ENCODE measurements at regions not wholly inside any gene's neighbourhood (a gene's known extent, or its start where the extent isn't known, plus 50 kb on each side); places are given as distances from the start of the nearest gene placed in this dataset.

- H3K27ac ChIP-seq = no peak overlapping the region
- no peaks in the 10 kb centered on the region for H3K9me3 ChIP-seq
- H3K4me3 ChIP-seq = no peak overlapping the region
- H3K4me1 ChIP-seq = no peaks in the 10 kb centered on the region
- DNase-seq (ENCODE audit: low spot score in 2 of 2) = no peak
- no peak for TF ChIP-seq POLR2AphosphoS5 (IDR thresholded peaks at IDR 0.05)
- no peak for TF ChIP-seq POLR2A (IDR thresholded peaks at IDR 0.05)
- TF ChIP-seq, protein P1, sequence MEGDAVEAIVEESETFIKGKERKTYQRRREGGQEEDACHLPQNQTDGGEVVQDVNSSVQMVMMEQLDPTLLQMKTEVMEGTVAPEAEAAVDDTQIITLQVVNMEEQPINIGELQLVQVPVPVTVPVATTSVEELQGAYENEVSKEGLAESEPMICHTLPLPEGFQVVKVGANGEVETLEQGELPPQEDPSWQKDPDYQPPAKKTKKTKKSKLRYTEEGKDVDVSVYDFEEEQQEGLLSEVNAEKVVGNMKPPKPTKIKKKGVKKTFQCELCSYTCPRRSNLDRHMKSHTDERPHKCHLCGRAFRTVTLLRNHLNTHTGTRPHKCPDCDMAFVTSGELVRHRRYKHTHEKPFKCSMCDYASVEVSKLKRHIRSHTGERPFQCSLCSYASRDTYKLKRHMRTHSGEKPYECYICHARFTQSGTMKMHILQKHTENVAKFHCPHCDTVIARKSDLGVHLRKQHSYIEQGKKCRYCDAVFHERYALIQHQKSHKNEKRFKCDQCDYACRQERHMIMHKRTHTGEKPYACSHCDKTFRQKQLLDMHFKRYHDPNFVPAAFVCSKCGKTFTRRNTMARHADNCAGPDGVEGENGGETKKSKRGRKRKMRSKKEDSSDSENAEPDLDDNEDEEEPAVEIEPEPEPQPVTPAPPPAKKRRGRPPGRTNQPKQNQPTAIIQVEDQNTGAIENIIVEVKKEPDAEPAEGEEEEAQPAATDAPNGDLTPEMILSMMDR (IDR thresholded peaks at IDR 0.05) = no peak
- TF ChIP-seq EP300 (IDR thresholded peaks at IDR 0.05) = no peak
- H3K27me3 ChIP-seq = no peaks in the 10 kb centered on the region
- H3K36me3 ChIP-seq = no peaks in the 10 kb centered on the region
These were observed 60.1 kb upstream of the ELOVL5 start for GRCh38 chr6:53408826-53409225.

DNA sequence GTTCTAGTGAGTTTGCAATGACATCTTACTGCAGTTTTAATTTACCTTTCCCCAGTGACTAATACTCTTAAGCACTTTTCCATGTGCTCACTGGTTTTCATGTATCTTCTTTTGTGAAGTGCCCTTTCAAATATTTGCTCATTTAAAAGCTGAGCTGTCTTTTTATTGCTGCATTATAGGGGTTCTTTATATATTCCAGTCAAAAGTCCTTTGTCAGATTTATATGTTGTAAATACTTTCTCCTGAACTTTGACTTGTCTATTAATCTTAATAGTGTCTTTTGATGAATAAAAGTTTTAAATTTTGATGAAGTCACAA lies 50.2 kb upstream of the ELOVL5 start:
- Histone ChIP-seq H3K4me3 (no peak overlapping the region), H3K36me3 (no peaks in the 10 kb centered on the region), H3K4me1 (no peaks in the 10 kb centered on the region), H3K9me3 (no peaks in the 10 kb centered on the region), H3K27me3 (no peaks in the 10 kb centered on the region), H3K27ac (no peak overlapping the region)
- TF ChIP-seq POLR2AphosphoS5 (IDR thresholded peaks at IDR 0.05) = no peak
- TF ChIP-seq, protein P1 (IDR thresholded peaks at IDR 0.05) = no peak
- TF ChIP-seq POLR2A (IDR thresholded peaks at IDR 0.05) = no peak
- no peak for TF ChIP-seq EP300 (IDR thresholded peaks at IDR 0.05)
- DNase-seq (ENCODE audit: low spot score in 2 of 2) = no peak

DNA sequence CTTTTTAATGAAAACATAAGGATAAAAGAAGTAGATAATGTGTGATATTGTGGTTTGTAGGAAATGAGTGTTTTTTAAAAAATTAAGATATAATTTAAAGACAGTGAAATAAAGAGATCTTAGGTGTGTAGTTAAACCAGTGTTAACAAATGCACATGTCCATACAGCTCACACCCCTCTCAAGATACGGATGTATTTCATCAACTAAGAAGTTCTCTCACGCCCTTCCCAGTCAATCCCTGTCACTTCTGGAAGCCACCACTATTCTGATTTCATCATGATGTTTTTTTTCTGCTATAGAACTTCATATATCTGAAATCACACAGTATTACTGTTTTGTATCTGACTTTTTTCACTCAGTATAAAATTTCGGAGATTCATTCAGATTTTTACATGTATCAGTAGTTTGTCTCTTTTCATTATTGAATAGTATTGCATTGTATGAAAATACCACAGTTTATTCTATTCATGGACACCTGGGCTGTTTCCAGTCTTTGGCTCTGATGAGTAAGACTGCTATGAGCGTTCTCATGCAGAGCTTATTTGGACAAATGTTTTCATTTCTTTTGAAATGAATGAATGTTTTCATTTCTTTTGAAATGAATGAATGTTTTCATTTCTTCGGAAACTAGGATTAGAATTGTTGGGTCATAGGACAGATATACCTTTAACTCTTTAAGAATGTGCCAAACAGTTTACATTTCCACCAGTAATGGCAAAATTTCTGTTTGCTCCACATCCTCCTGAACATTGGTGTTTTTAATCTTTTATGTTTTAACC lies 49.7 kb upstream of the ELOVL5 start:
- Histone ChIP-seq H3K4me1 (no peaks in the 10 kb centered on the region), H3K36me3 (no peaks in the 10 kb centered on the region), H3K27ac (no peak overlapping the region), H3K9me3 (no peaks in the 10 kb centered on the region), H3K27me3 (no peaks in the 10 kb centered on the region), H3K4me3 (no peak overlapping the region)
- TF ChIP-seq, protein P1 (IDR thresholded peaks at IDR 0.05) = no peak
- DNase-seq (ENCODE audit: low spot score in 2 of 2) = no peak
- 76% methylated on average over 5 of the region's 5 CpGs for WGBS
